GM12878 (cell line): ENCODE measurements at regions not wholly inside any gene's neighbourhood (a gene's known extent, or its start where the extent isn't known, plus 50 kb on each side); places are given as distances from the start of the nearest gene placed in this dataset.

Experiments used
- ATAC-seq: fragments of 200-7000 bp; cut with Tn5 transposase; 3 replicates; pipeline ENCODE4 v1.9.1; 2020; ENCODE audit warnings: mild to moderate bottlenecking, moderate library complexity
- BruUV-seq: library from RNA; stranded (reverse); fragments of 400-500 nt; replicated peaks from 2 replicates; lab custom pipeline; 2021; lab: Mats Ljungman, UMichigan
- CTCF ChIA-PET: fragments of 300-600 bp; sonication (Branson Sonifier 250); formaldehyde crosslinking; extraction: SDS; loops from one replicate; lab custom pipeline; 2021; ENCODE audit warnings: inconsistent platforms; lab: Yijun Ruan, JAX
- POLR2A ChIA-PET: fragments of 350-600 bp; formaldehyde crosslinking; extraction: SDS; loops from one replicate; lab custom pipeline; 2021; ENCODE audit warnings: inconsistent platforms; lab: Charles Lee
- RAD21 ChIA-PET: fragments of 300-600 bp; sonication (Branson Sonifier 250); formaldehyde crosslinking; loops from one replicate; lab custom pipeline; 2023; ENCODE audit warnings: antibody characterized with exemption; ENCODE audit not compliant: unreplicated experiment; lab: Charles Lee
- SMC1A ChIA-PET: fragments of 300-600 bp; sonication (Branson Sonifier 250); formaldehyde crosslinking; loops from one replicate; lab custom pipeline; 2023; ENCODE audit not compliant: unreplicated experiment, uncharacterized antibody; lab: Charles Lee
- DNase-seq: peaks from one replicate; pipeline ENCODE4 v3.0.0-alpha.2; 2011; ENCODE audit warnings: low read depth, low spot score
- FAIRE-seq: peaks from 3 replicates; lab custom pipeline; 2011; peaks lifted over from hg19 to GRCh38; lab: Jason Lieb, UNC
- H2AFZ ChIP-seq: 2 replicates; pipeline ENCODE4 v1.6.0; 2011; ENCODE audit warnings: low read depth, low read length, control low read depth; ENCODE audit not compliant: control insufficient read depth
- H3K27ac ChIP-seq: 2 replicates; pipeline ENCODE4 v1.5.1; 2011; ENCODE audit warnings: control low read depth; ENCODE audit not compliant: control insufficient read depth, insufficient read depth
- H3K27me3 ChIP-seq, 2 experiments: replicated peaks in 1 of 2; 2 replicates each; pipeline versions ENCODE4 v1.6.0 to v1.6.1; 2011; ENCODE audit warnings: low read length in 1 of 2; ENCODE audit not compliant: control insufficient read depth in 2 of 2, insufficient read depth in 2 of 2
- H3K36me3 ChIP-seq, 2 experiments: 2 replicates each; pipeline ENCODE4 v1.5.1; 2011; ENCODE audit warnings: low read length in 1 of 2; ENCODE audit not compliant: control insufficient read depth in 2 of 2, insufficient read depth in 2 of 2
- H3K4me1 ChIP-seq: 2 replicates; pipeline ENCODE4 v1.6.1; 2011; ENCODE audit warnings: mild to moderate bottlenecking, low read length, moderate library complexity, mixed read lengths; ENCODE audit not compliant: control insufficient read depth, insufficient read depth
- H3K4me2 ChIP-seq: 2 replicates; pipeline ENCODE4 v1.6.0; 2011; ENCODE audit warnings: control low read depth; ENCODE audit not compliant: control insufficient read depth, insufficient read depth
- H3K4me3 ChIP-seq: fragments of 200-600 bp; sonication (generic); 2 replicates; pipeline ENCODE4 v1.5.1; 2016
- H3K79me2 ChIP-seq: 2 replicates; pipeline ENCODE4 v1.6.0; 2011; ENCODE audit warnings: low read length; ENCODE audit not compliant: control insufficient read depth, insufficient read depth
- H3K9ac ChIP-seq: 2 replicates; pipeline ENCODE4 v1.8.0; 2011; ENCODE audit warnings: low read length, control low read depth, mixed read lengths; ENCODE audit not compliant: control insufficient read depth, insufficient read depth
- H3K9me3 ChIP-seq: replicated peaks from 3 replicates; pipeline ENCODE4 v1.5.1; 2011; ENCODE audit warnings: mild to moderate bottlenecking, low read length; ENCODE audit not compliant: control insufficient read depth, insufficient read depth
- H4K20me1 ChIP-seq: 2 replicates; pipeline ENCODE4 v1.6.0; 2011; ENCODE audit not compliant: control insufficient read depth, insufficient read depth
- ATF2 ChIP-seq: IDR thresholded peaks from 2 replicates; pipeline ENCODE4 v1.6.1; 2012; ENCODE audit warnings: low read length, inconsistent platforms
- ATF7 ChIP-seq: fragments of 450-650 bp; IDR thresholded peaks from 2 replicates; pipeline ENCODE4 v1.6.1; 2016; ENCODE audit warnings: low read depth, mild to moderate bottlenecking
- CBX5 ChIP-seq: sonication (generic); IDR thresholded peaks from 2 replicates; pipeline ENCODE4 v1.6.1; 2016; ENCODE audit warnings: low read depth, moderate library complexity, mild to moderate bottlenecking, inconsistent platforms
- EP300 ChIP-seq, 2 experiments: fragments of 150-350 bp in 1 of 2; IDR thresholded peaks; 2 replicates each; pipeline ENCODE4 v1.6.1; 2011 to 2012; ENCODE audit warnings: low read depth in 2 of 2, low read length in 2 of 2, borderline replicate concordance in 1 of 2, improper control_type of control experiment in 1 of 2, inconsistent platforms in 1 of 2; ENCODE audit not compliant: control insufficient read depth in 1 of 2
- IKZF1 ChIP-seq: fragments of 450-650 bp; conservative IDR thresholded peaks from 2 replicates; pipeline ENCODE4 v1.6.1; 2017; ENCODE audit warnings: antibody characterized with exemption, mild to moderate bottlenecking
- IKZF2 ChIP-seq, 2 experiments: fragments of 450-650 bp; IDR thresholded peaks; 2 replicates each; pipeline ENCODE4 v1.6.1; 2017; ENCODE audit warnings: mild to moderate bottlenecking in 2 of 2, moderate library complexity in 2 of 2
- JUNB ChIP-seq: IDR thresholded peaks from 2 replicates; pipeline ENCODE4 v1.6.1; 2016; ENCODE audit warnings: antibody characterized with exemption, mild to moderate bottlenecking
- MTA2 ChIP-seq: fragments of 450-650 bp; IDR thresholded peaks from 2 replicates; pipeline ENCODE4 v1.6.1; 2016; ENCODE audit warnings: low read depth, mild to moderate bottlenecking, moderate library complexity
- PKNOX1 ChIP-seq: fragments of 450-650 bp; IDR thresholded peaks from 2 replicates; pipeline ENCODE4 v1.6.1; 2016; ENCODE audit warnings: mild to moderate bottlenecking
- RBBP5 ChIP-seq: fragments of 200-600 bp; sonication (generic); conservative IDR thresholded peaks from 2 replicates; pipeline ENCODE4 v1.6.1; 2016
- RCOR1 ChIP-seq: conservative IDR thresholded peaks from 2 replicates; pipeline ENCODE4 v1.6.1; 2012; ENCODE audit warnings: low read depth, low read length, improper control_type of control experiment
- STAT3 ChIP-seq: IDR thresholded peaks from 2 replicates; pipeline ENCODE4 v1.6.1; 2011; ENCODE audit warnings: low read depth, low read length, improper control_type of control experiment
- ZBTB40 ChIP-seq: fragments of 450-650 bp; IDR thresholded peaks from 2 replicates; pipeline ENCODE4 v1.6.1; 2016; ENCODE audit warnings: mild to moderate bottlenecking, moderate library complexity, borderline replicate concordance
- ZNF384 ChIP-seq: IDR thresholded peaks from 2 replicates; pipeline ENCODE4 v1.6.1; 2012; ENCODE audit warnings: low read depth, mild to moderate bottlenecking, low read length, improper control_type of control experiment, borderline replicate concordance
- WGBS: methylation state at CpG from one replicate; pipeline ENCODE4 v1.1.6; 2016; ENCODE audit warnings: low lambda C conversion rate; ENCODE audit not compliant: insufficient replicate concordance, insufficient coverage; ENCODE audit errors: missing lambda C conversion rate; 5-methylcytosine and 5-hydroxymethylcytosine counted together
- in situ Hi-C: fragments of 300-500 bp; cut with MboI; formaldehyde crosslinking; loops from 9 replicates; pipeline ENCODE4 v1.14.3; 2018; ENCODE audit warnings: mixed read lengths
- intact Hi-C: fragments of 100-400 bp; cut with micrococcal nuclease; formaldehyde crosslinking; loops from one replicate; pipeline ENCODE4 v1.14.2; 2022; ENCODE audit not compliant: unreplicated experiment

- TF ChIP-seq ZBTB40 = no peak
- no peak for TF ChIP-seq STAT3
- no peak for TF ChIP-seq IKZF2 (IDR thresholded peaks at IDR 0.05)
- TF ChIP-seq RBBP5 = no peak
- no peak for TF ChIP-seq CBX5
Observed at GRCh38 chr1:81682490-81682889, 118.2 kb upstream of the ADGRL2 start (continued).

- H3K36me3 ChIP-seq = no peaks in the 10 kb centered on the region
- ATAC-seq (peak; percentile 84), FAIRE-seq (no peak), DNase-seq (no peak)
- no TSS peak for BruUV-seq
- POLR2A ChIA-PET = no interaction called here
- H3K9me3 ChIP-seq = no peaks in the 10 kb centered on the region
- H3K79me2 ChIP-seq = no peaks in the 10 kb centered on the region
- no peak overlapping the region for H3K27ac ChIP-seq
- H2AFZ ChIP-seq = no peak overlapping the region
- H3K4me3 ChIP-seq = no peak overlapping the region
- intact Hi-C loops (loop anchor here (5.0 kb wide), 1 partner anchor 79 kb away; no protein-coding TSS in a partner anchor), in situ Hi-C loops (no loop called here)
- H3K27me3 ChIP-seq = no peaks in the 10 kb centered on the region
- 0% methylated on average over 3 of the region's 3 CpGs for WGBS
- H3K9ac ChIP-seq = no peak overlapping the region
- no peaks in the 10 kb centered on the region for H3K4me1 ChIP-seq
- SMC1A ChIA-PET = interaction anchor here (0.6 to 1.7 kb wide), 10 partner anchors 10 to 169 kb away, joined by 3 to 5 read pairs (median 3); no protein-coding TSS in a partner anchor
- RAD21 ChIA-PET = interaction anchor here (1.1 to 2.1 kb wide), 4 partner anchors 51 to 136 kb away, joined by 3 to 7 read pairs (median 3); no protein-coding TSS in a partner anchor
- H4K20me1 ChIP-seq = no peaks in the 10 kb centered on the region
- H3K4me2 ChIP-seq = no peak overlapping the region
- CTCF ChIA-PET = interaction anchor here (1.6 kb wide), 1 partner anchor 132 kb away, joined by 6 read pairs; no protein-coding TSS in a partner anchor
- TF ChIP-seq ATF2 = peak; percentile 44; the same call in 1 of the 2 replicates
- TF ChIP-seq ATF7 = peak; percentile 19; the same call in 1 of the 2 replicates
- peak; percentile 38; the same call in 1 of the 2 replicates for TF ChIP-seq JUNB
- TF ChIP-seq PKNOX1 = no peak
- TF ChIP-seq IKZF1 = peak; percentile 21; the same call in 1 of the 2 replicates
- TF ChIP-seq EP300 (IDR thresholded peaks at IDR 0.05; ENCODE audit: borderline replicate concordance in 1 of 2, control insufficient read depth in 1 of 2, low read depth in 2 of 2, low read length in 2 of 2) = peak; percentile 28 to 32; a peak in 2 of 4 replicates
- TF ChIP-seq MTA2 = peak; percentile 37; the same call in 1 of the 2 replicates
- TF ChIP-seq IKZF2 (IDR thresholded peaks at IDR 0.05) = peak; percentile 35 to 42; a peak in 2 of 4 replicates
- TF ChIP-seq RCOR1 = no peak
- peak; percentile 51; the same call in 1 of the 2 replicates for TF ChIP-seq ZNF384
Observed at GRCh38 chr1:81681601-81682266, 119.0 kb upstream of the ADGRL2 start.
